SH-SY5Y (cell line): ENCODE measurements at regions not wholly inside any gene's neighbourhood (a gene's known extent, or its start where the extent isn't known, plus 50 kb on each side); places are given as distances from the start of the nearest gene placed in this dataset.

ENCODE experiments used
- GATA2 ChIP-seq: IDR thresholded peaks from 2 replicates; pipeline ENCODE4 v1.6.1; 2011; ENCODE audit warnings: mild to moderate bottlenecking, low read depth, low read length
- GATA3 ChIP-seq: IDR thresholded peaks from 2 replicates; pipeline ENCODE4 v1.6.1; 2011; ENCODE audit warnings: low read depth, mild to moderate bottlenecking, low read length, moderate library complexity

GRCh38 chr4:128648021-128648420, 161.5 kb upstream of the JADE1 start:
- no peak for TF ChIP-seq GATA2
- no peak for TF ChIP-seq GATA3
